IMR-90 (cell line): ENCODE measurements at regions not wholly inside any gene's neighbourhood (a gene's known extent, or its start where the extent isn't known, plus 50 kb on each side); places are given as distances from the start of the nearest gene placed in this dataset.

ENCODE experiments used
- ATAC-seq: fragments of 200-7000 bp; cut with Tn5 transposase; 2 replicates; pipeline ENCODE4 v1.9.1; 2020; ENCODE audit warnings: low read depth, mild to moderate bottlenecking, moderate library complexity
- BruUV-seq: library from RNA; stranded (reverse); fragments of 400-500 nt; replicated peaks from 2 replicates; lab custom pipeline; 2021; lab: Mats Ljungman, UMichigan
- CTCF ChIA-PET: fragments of 300-600 bp; formaldehyde crosslinking; extraction: SDS; loops from one replicate; lab custom pipeline; 2021; ENCODE audit warnings: antibody characterized with exemption; lab: Yijun Ruan, JAX
- POLR2A ChIA-PET: fragments of 300-600 bp; sonication (Branson Sonifier 250); formaldehyde crosslinking; loops from one replicate; lab custom pipeline; 2022; ENCODE audit warnings: antibody characterized with exemption; ENCODE audit not compliant: unreplicated experiment; lab: Charles Lee
- DNase-seq: peaks from one replicate; pipeline ENCODE4 v3.0.0; 2013
- H2AFZ ChIP-seq: replicated peaks from 2 replicates; pipeline ENCODE3; 2013; ENCODE audit warnings: low read length, mild to moderate bottlenecking; ENCODE audit not compliant: poor library complexity
- H2AK5ac ChIP-seq: 2 replicates; pipeline ENCODE4 v1.6.1; 2013; ENCODE audit warnings: low read depth, low read length, inconsistent platforms
- H2AK9ac ChIP-seq: replicated peaks from 2 replicates; pipeline ENCODE3; 2013; ENCODE audit warnings: mild to moderate bottlenecking, low read depth, low read length, moderate library complexity; ENCODE audit not compliant: poor library complexity
- H2BK120ac ChIP-seq: 2 replicates; pipeline ENCODE4 v1.6.1; 2013; ENCODE audit warnings: low read depth, low read length, inconsistent platforms
- H2BK15ac ChIP-seq: 3 replicates; pipeline ENCODE4 v1.6.1; 2013; ENCODE audit warnings: low read depth, low read length, inconsistent platforms
- H2BK20ac ChIP-seq: 2 replicates; pipeline ENCODE4 v1.6.1; 2013; ENCODE audit warnings: low read depth, mild to moderate bottlenecking, inconsistent platforms, low read length, moderate library complexity
- H2BK5ac ChIP-seq: 2 replicates; pipeline ENCODE4 v1.6.1; 2013; ENCODE audit warnings: mild to moderate bottlenecking, low read depth, low read length, inconsistent platforms; ENCODE audit not compliant: poor library complexity, severe bottlenecking
- H3K14ac ChIP-seq: replicated peaks from 2 replicates; pipeline ENCODE4 v1.6.1; 2013; ENCODE audit warnings: low read depth, low read length, inconsistent platforms
- H3K18ac ChIP-seq: 2 replicates; pipeline ENCODE4 v1.6.1; 2013; ENCODE audit warnings: low read depth, low read length, control low read depth
- H3K23ac ChIP-seq: 2 replicates; pipeline ENCODE4 v1.6.1; 2013; ENCODE audit warnings: low read depth, low read length, inconsistent platforms
- H3K27ac ChIP-seq: 2 replicates; pipeline ENCODE4 v1.5.1; 2013; ENCODE audit warnings: mild to moderate bottlenecking, control low read depth, low read length; ENCODE audit not compliant: insufficient read depth
- H3K27me3 ChIP-seq: 2 replicates; pipeline ENCODE4 v1.6.1; 2013; ENCODE audit warnings: low read length; ENCODE audit not compliant: control insufficient read depth, insufficient read depth
- H3K36me3 ChIP-seq: 2 replicates; pipeline ENCODE4 v1.6.1; 2013; ENCODE audit warnings: low read length, mixed read lengths; ENCODE audit not compliant: control insufficient read depth, insufficient read depth
- H3K4ac ChIP-seq: 2 replicates; pipeline ENCODE4 v1.6.1; 2013; ENCODE audit warnings: low read depth, low read length, inconsistent platforms
- H3K4me1 ChIP-seq: 2 replicates; pipeline ENCODE4 v1.6.1; 2013; ENCODE audit warnings: low read length, mixed read lengths; ENCODE audit not compliant: control insufficient read depth, insufficient read depth
- H3K4me2 ChIP-seq: 2 replicates; pipeline ENCODE4 v1.6.1; 2013; ENCODE audit warnings: low read depth, mild to moderate bottlenecking, control low read depth, low read length, moderate library complexity
- H3K4me3 ChIP-seq: 2 replicates; pipeline ENCODE4 v1.5.1; 2013; ENCODE audit warnings: low read depth, mild to moderate bottlenecking, control low read depth, low read length, moderate library complexity; ENCODE audit not compliant: insufficient read depth
- H3K56ac ChIP-seq: 2 replicates; pipeline ENCODE4 v1.6.1; 2013; ENCODE audit warnings: low read length, inconsistent platforms; ENCODE audit not compliant: insufficient read depth; ENCODE audit errors: extremely low read depth
- H3K79me1 ChIP-seq, 2 experiments: 2 replicates each; pipeline ENCODE4 v1.6.1; 2013; ENCODE audit warnings: low read length in 2 of 2, inconsistent platforms in 1 of 2, low read depth in 1 of 2
- H3K9ac ChIP-seq: 2 replicates; pipeline ENCODE4 v1.6.1; 2013; ENCODE audit warnings: low read depth, low read length, control low read depth
- H3K9me1 ChIP-seq: 2 replicates; pipeline ENCODE4 v1.6.1; 2013; ENCODE audit warnings: low read length, inconsistent platforms; ENCODE audit not compliant: insufficient read depth
- H3K9me3 ChIP-seq: 2 replicates; pipeline ENCODE4 v1.6.1; 2013; ENCODE audit warnings: low read length; ENCODE audit not compliant: control insufficient read depth, insufficient read depth
- H4K20me1 ChIP-seq: 2 replicates; pipeline ENCODE4 v1.6.1; 2013; ENCODE audit warnings: low read length, inconsistent platforms; ENCODE audit not compliant: insufficient read depth
- H4K5ac ChIP-seq: 2 replicates; pipeline ENCODE4 v1.6.1; 2013; ENCODE audit warnings: mild to moderate bottlenecking, low read depth, low read length, control low read depth
- H4K8ac ChIP-seq, 2 experiments: 2 replicates each; pipeline ENCODE4 v1.6.1; 2013; ENCODE audit warnings: low read depth in 2 of 2, low read length in 2 of 2, control low read depth in 1 of 2, inconsistent platforms in 1 of 2
- H4K91ac ChIP-seq: 2 replicates; pipeline ENCODE4 v1.6.1; 2013; ENCODE audit warnings: low read depth, low read length, inconsistent platforms; ENCODE audit not compliant: insufficient read depth
- BHLHE40 ChIP-seq: fragments of 150-350 bp; IDR thresholded peaks from 2 replicates; pipeline ENCODE4 v1.6.1; 2016; ENCODE audit warnings: mild to moderate bottlenecking, low read depth, low read length
- CTCF ChIP-seq: conservative IDR thresholded peaks from 2 replicates; pipeline ENCODE4 v1.5.1; 2012; ENCODE audit warnings: mild to moderate bottlenecking, low read depth, low read length, improper control_type of control experiment
- ELK1 ChIP-seq: fragments of 150-350 bp; IDR thresholded peaks from 2 replicates; pipeline ENCODE4 v1.6.1; 2016; ENCODE audit warnings: low read depth, mild to moderate bottlenecking, low read length, moderate library complexity, borderline replicate concordance
- FOS ChIP-seq: fragments of 150-350 bp; IDR thresholded peaks from 2 replicates; pipeline ENCODE4 v1.6.1; 2016; ENCODE audit warnings: low read depth, low read length
- MAZ ChIP-seq: IDR thresholded peaks from 2 replicates; pipeline ENCODE4 v1.6.1; 2012; ENCODE audit warnings: low read depth, mild to moderate bottlenecking, low read length, improper control_type of control experiment, moderate library complexity, borderline replicate concordance
- MXI1 ChIP-seq: IDR thresholded peaks from 2 replicates; pipeline ENCODE4 v1.6.1; 2012; ENCODE audit warnings: low read depth, mild to moderate bottlenecking, low read length, moderate library complexity, borderline replicate concordance
- NFE2L2 ChIP-seq: fragments of 150-350 bp; IDR thresholded peaks from 2 replicates; pipeline ENCODE4 v1.6.1; 2016; ENCODE audit warnings: low read depth, mild to moderate bottlenecking, low read length
- POLR2A ChIP-seq: IDR thresholded peaks from 2 replicates; pipeline ENCODE4 v1.6.1; 2012; ENCODE audit warnings: mild to moderate bottlenecking, low read depth, low read length
- RAD21 ChIP-seq: IDR thresholded peaks from 2 replicates; pipeline ENCODE4 v1.6.1; 2012; ENCODE audit warnings: low read length, improper control_type of control experiment
- RCOR1 ChIP-seq: IDR thresholded peaks from 2 replicates; pipeline ENCODE4 v1.6.1; 2012; ENCODE audit warnings: mild to moderate bottlenecking, low read length, improper control_type of control experiment; ENCODE audit not compliant: insufficient replicate concordance
- RFX5 ChIP-seq: IDR thresholded peaks from 2 replicates; pipeline ENCODE4 v1.8.0; 2012; ENCODE audit warnings: low read depth, mild to moderate bottlenecking, low read length, moderate library complexity
- SMC3 ChIP-seq: fragments of 150-350 bp; IDR thresholded peaks from 2 replicates; pipeline ENCODE4 v1.6.1; 2016; ENCODE audit warnings: low read depth, mild to moderate bottlenecking, antibody characterized with exemption, low read length, moderate library complexity
- USF2 ChIP-seq: fragments of 150-350 bp; IDR thresholded peaks from 2 replicates; pipeline ENCODE4 v1.6.1; 2017; ENCODE audit warnings: mild to moderate bottlenecking, antibody characterized with exemption, low read length, low read depth
- WGBS, 2 experiments: methylation state at CpG; one replicate each; pipeline versions ENCODE4 v1.1.5 to v1.1.7; 2013; ENCODE audit warnings: missing lambda C conversion rate in 2 of 2; ENCODE audit not compliant: insufficient read length in 1 of 2; ENCODE audit errors: extremely low coverage in 2 of 2; 5-methylcytosine and 5-hydroxymethylcytosine counted together
- dilution Hi-C: fragments of 300-500 bp; cut with HindIII; formaldehyde crosslinking; loops from one replicate; pipeline ENCODE4 v1.14.3; 2018; ENCODE audit warnings: low sequenced_read_pairs; ENCODE audit not compliant: unreplicated experiment
- in situ Hi-C: fragments of 300-500 bp; cut with MboI; formaldehyde crosslinking; loops from 3 replicates; pipeline ENCODE4 v1.14.3; 2019; ENCODE audit warnings: low sequenced_read_pairs, inconsistent platforms, mixed read lengths
- intact Hi-C: fragments of 100-400 bp; cut with micrococcal nuclease; formaldehyde crosslinking; loops from 2 replicates; pipeline ENCODE4 v1.10.0; 2022

GRCh38 chr6:81934936-81935335 is 182.5 kb upstream of the TENT5A start:
- ATAC-seq: no peak
- no peaks in the 10 kb centered on the region for H3K27me3 ChIP-seq
- dilution Hi-C loops: no loop called here
- POLR2A ChIA-PET: no interaction called here
- peak overlapping the region; percentile 25; the same call in 1 of the 2 replicates for H3K4ac ChIP-seq
- H4K8ac ChIP-seq: no peak overlapping the region
- H3K9me3 ChIP-seq: no peaks in the 10 kb centered on the region
- H2BK120ac ChIP-seq: no peak overlapping the region
- no peaks in the 10 kb centered on the region for H3K36me3 ChIP-seq
- H3K18ac ChIP-seq: no peak overlapping the region
- no TSS peak for BruUV-seq
- no peak overlapping the region for H2BK15ac ChIP-seq
- H2BK20ac ChIP-seq: no peak overlapping the region
- H2AFZ ChIP-seq: no peak overlapping the region
- no peak overlapping the region for H3K9ac ChIP-seq
- no peak overlapping the region for H4K5ac ChIP-seq
- H4K20me1 ChIP-seq: no peaks in the 10 kb centered on the region
- no peak overlapping the region for H2BK5ac ChIP-seq
- intact Hi-C loops: loop anchor here (5.0 kb wide), 1 partner anchor 183 kb away; the partner anchor contains the start of gene TENT5A
- H3K23ac ChIP-seq: no peak overlapping the region
- no peak overlapping the region for H3K56ac ChIP-seq
- peaks cover 14% of the 10 kb centered on the region for H3K4me1 ChIP-seq
- TF ChIP-seq RFX5 (no peak), CTCF (no peak), POLR2A (no peak), RAD21 (no peak), SMC3 (no peak), NFE2L2 (no peak), MXI1 (no peak), BHLHE40 (no peak), MAZ (no peak), FOS (no peak), USF2 (no peak), ELK1 (no peak), RCOR1 (no peak)
- H3K9me1 ChIP-seq: peaks cover 9% of the 10 kb centered on the region
- no CpG with 5 or more reads among the region's 1 CpG for WGBS, 2 experiments
- no peaks in the 10 kb centered on the region for H3K79me1 ChIP-seq
- no peak overlapping the region for H3K14ac ChIP-seq
- no peak overlapping the region for H2AK5ac ChIP-seq
- CTCF ChIA-PET: interaction anchor here (0.6 kb wide), 1 partner anchor 1829 kb away, joined by 3 read pairs; no protein-coding TSS in a partner anchor
- H3K4me3 ChIP-seq: no peak overlapping the region
- no peak overlapping the region for H2AK9ac ChIP-seq
- H3K27ac ChIP-seq: no peak overlapping the region
- in situ Hi-C loops: no loop called here
- H3K4me2 ChIP-seq: no peak overlapping the region
- peak; percentile 13 for DNase-seq
- H4K91ac ChIP-seq: no peak overlapping the region
